SJSA1 (cell line): ENCODE measurements at regions not wholly inside any gene's neighbourhood (a gene's known extent, or its start where the extent isn't known, plus 50 kb on each side); places are given as distances from the start of the nearest gene placed in this dataset.
A peak's percentile ranks its signal among the peaks of the same experiment; 100 is the strongest.

Source experiments
- DNase-seq, 2 experiments: peaks; one replicate each; pipeline ENCODE4 v3.0.0-alpha.2; 2015 to 2020; ENCODE audit warnings: low spot score in 2 of 2, low read depth in 1 of 2
- H3K27ac ChIP-seq: fragments of 250-450 bp; sonication (Bioruptor Pico); 2 replicates; pipeline ENCODE4 v1.5.1; 2020; ENCODE audit warnings: mild to moderate bottlenecking, moderate library complexity
- H3K27me3 ChIP-seq: fragments of 250-450 bp; sonication (Bioruptor Pico); replicated peaks from 2 replicates; pipeline ENCODE4 v1.5.1; 2020; ENCODE audit warnings: mild to moderate bottlenecking, moderate library complexity
- H3K36me3 ChIP-seq: fragments of 250-450 bp; sonication (Bioruptor Pico); 2 replicates; pipeline ENCODE4 v1.5.1; 2020; ENCODE audit warnings: mild to moderate bottlenecking
- H3K4me1 ChIP-seq: fragments of 250-450 bp; sonication (Bioruptor Pico); replicated peaks from 2 replicates; pipeline ENCODE4 v1.6.1; 2021; ENCODE audit warnings: mild to moderate bottlenecking
- H3K4me3 ChIP-seq: fragments of 250-450 bp; sonication (Bioruptor Pico); 2 replicates; pipeline ENCODE4 v1.5.1; 2020; ENCODE audit warnings: mild to moderate bottlenecking
- H3K9me3 ChIP-seq: fragments of 250-450 bp; sonication (Bioruptor Pico); replicated peaks from 2 replicates; pipeline ENCODE4 v1.5.1; 2020; ENCODE audit warnings: mild to moderate bottlenecking

GRCh38 chr5:147174671-147175265, 60.1 kb upstream of the STK32A start:
- no peak overlapping the region for H3K27ac ChIP-seq
- DNase-seq, result no peak
- H3K4me1 ChIP-seq, result peaks cover 14% of the 10 kb centered on the region
- H3K36me3 ChIP-seq, result no peaks in the 10 kb centered on the region
- no peak overlapping the region for H3K4me3 ChIP-seq
- no peaks in the 10 kb centered on the region for H3K27me3 ChIP-seq
- no peaks in the 10 kb centered on the region for H3K9me3 ChIP-seq

DNA sequence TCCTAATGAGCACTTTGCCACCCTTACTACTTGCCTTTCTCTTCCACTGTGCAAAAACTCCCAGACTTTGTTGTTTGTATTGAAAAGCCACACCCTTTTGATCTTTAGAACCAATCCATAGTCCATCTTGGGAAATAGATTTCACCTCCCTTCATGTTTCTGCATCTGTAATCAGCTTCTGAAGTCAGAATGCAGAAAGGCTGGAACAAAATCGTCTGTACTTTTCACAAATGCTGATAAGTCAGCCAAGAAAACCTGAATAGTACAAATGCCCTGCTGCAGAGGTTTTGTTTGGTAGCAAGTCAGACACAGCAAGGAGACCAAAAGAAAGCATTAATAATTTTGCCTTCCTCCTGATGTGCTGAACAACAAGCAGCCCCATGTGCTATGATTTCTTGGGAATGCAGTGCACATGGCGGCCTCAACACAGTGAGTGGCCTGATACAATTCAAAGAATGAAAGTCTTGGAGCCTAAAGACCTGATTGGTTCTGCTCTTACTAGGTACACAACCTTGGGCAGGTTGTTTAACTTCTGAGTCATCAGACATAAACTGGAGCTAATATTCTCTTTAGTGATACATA, 59.2 kb upstream of the STK32A start:
- Histone ChIP-seq H3K9me3 (no peaks in the 10 kb centered on the region), H3K4me1 (peaks cover 14% of the 10 kb centered on the region), H3K27ac (no peak overlapping the region), H3K27me3 (no peaks in the 10 kb centered on the region), H3K4me3 (no peak overlapping the region), H3K36me3 (no peaks in the 10 kb centered on the region)
- no peak for DNase-seq

GRCh38 chr5:147176422-147176821, 58.4 kb upstream of the STK32A start:
- peaks cover 14% of the 10 kb centered on the region for H3K4me1 ChIP-seq
- no peak overlapping the region for H3K27ac ChIP-seq
- no peaks in the 10 kb centered on the region for H3K9me3 ChIP-seq
- no peak for DNase-seq
- no peaks in the 10 kb centered on the region for H3K36me3 ChIP-seq
- no peak overlapping the region for H3K4me3 ChIP-seq
- no peaks in the 10 kb centered on the region for H3K27me3 ChIP-seq

DNA sequence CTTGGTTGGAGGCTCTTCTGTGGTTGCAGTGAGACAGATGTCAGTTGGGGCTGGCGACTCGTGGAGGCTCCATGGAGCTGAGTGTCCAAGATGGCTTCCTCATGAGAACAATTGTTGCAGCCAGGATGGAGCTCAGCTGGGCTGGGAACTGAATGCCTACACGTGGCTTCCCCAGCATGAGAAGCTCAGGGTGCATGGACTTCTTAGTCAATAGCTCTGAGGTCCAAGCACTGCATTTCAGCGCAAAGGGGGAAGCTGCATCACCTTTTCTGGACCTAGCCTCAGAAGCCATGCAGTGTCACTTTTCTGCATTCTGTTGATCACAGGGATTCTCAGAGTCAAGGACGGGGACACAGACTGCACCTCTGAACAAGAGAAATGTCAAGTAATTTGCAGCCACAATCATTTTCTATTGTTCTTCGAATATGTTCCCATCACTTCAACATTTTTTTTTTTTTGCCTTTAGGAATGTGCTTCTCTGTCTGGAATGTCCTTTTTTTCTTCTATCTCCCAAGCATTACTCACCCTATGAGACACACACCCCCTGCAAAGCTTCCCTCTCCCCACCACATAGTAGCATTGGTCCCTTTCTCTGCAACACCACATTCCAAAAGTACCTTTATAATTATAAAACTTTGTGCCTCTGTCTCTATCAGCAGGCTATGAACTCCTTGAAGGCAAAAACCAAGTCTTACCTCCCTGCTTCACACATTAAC, 57.5 kb upstream of the STK32A start:
- no peaks in the 10 kb centered on the region for H3K27me3 ChIP-seq
- no peaks in the 10 kb centered on the region for H3K9me3 ChIP-seq
- H3K4me1 ChIP-seq, result peaks cover 14% of the 10 kb centered on the region
- H3K36me3 ChIP-seq, result no peaks in the 10 kb centered on the region
- H3K4me3 ChIP-seq, result no peak overlapping the region
- DNase-seq, result peak; percentile 75 to 88
- peak overlapping the region; percentile 48 for H3K27ac ChIP-seq

DNA sequence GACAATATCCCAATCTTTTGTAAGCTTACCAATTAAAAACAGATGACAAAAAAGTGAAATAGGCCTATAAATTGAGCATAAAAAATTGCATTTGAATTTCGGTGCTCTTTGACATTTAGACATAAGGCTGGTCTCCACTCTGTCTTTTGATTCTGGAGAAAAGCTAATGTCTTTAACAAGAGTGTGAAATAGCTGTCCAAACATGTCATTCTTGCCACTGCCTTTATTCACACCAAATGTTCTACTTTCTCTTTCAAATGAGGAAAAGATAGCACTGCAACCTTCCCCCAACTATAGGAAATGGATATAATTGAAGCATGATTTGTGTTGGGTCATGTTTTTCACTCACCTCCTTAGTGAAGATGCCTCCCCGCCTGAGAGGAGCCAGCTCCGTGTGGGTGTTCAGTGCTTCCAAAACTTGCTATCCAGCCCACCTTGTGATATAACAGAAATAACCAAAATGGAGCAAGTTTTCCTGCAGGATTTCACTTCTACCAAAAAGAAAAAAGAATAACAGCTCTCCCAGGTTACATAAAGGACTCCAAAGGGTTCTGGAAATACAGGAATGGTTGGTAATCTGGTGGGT, 55.2 kb upstream of the STK32A start:
- no peaks in the 10 kb centered on the region for H3K27me3 ChIP-seq
- no peak for DNase-seq
- no peak overlapping the region for H3K4me3 ChIP-seq
- peaks cover 14% of the 10 kb centered on the region for H3K4me1 ChIP-seq
- no peaks in the 10 kb centered on the region for H3K36me3 ChIP-seq
- H3K27ac ChIP-seq, result no peak overlapping the region
- H3K9me3 ChIP-seq, result no peaks in the 10 kb centered on the region

DNA sequence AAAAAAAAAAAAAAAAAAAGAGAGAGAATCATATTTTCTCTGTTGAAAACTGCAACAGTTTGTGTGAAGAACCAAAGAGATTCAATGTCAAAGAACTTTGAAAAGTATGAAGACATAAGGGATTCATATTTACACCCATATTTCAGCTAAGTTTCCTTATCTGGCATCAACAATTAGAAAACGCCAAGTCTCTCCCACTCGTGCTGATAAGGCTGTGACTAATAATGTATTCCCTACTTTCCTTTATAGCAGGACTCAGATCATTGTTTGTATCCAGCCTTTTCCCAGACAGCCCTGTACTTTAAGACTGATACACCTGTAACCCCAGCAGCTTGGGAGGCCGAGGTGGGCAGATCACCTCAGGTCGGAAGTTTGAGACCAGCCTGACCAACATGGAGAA, 54.1 kb upstream of the STK32A start:
- Histone ChIP-seq H3K36me3 (no peaks in the 10 kb centered on the region), H3K4me3 (no peak overlapping the region), H3K27ac (no peak overlapping the region), H3K4me1 (peaks cover 14% of the 10 kb centered on the region), H3K27me3 (no peaks in the 10 kb centered on the region), H3K9me3 (no peaks in the 10 kb centered on the region; the same call in 1 of the 2 replicates)
- no peak for DNase-seq
